GM23338 (cell line): ENCODE measurements at regions not wholly inside any gene's neighbourhood (a gene's known extent, or its start where the extent isn't known, plus 50 kb on each side); places are given as distances from the start of the nearest gene placed in this dataset.

ENCODE experiments used
- ATAC-seq: fragments of 200-7000 bp; cut with Tn5 transposase; 3 replicates; pipeline ENCODE4 v1.9.1; 2020
- DNase-seq: peaks from one replicate; pipeline ENCODE4 v3.0.0-alpha.2; 2015; ENCODE audit warnings: low spot score
- H2AFZ ChIP-seq: fragments of 200-600 bp; sonication (generic); 2 replicates; pipeline ENCODE4 v1.8.0; 2016; ENCODE audit warnings: antibody characterized with exemption, mild to moderate bottlenecking, moderate library complexity
- H3F3A ChIP-seq: fragments of 200-600 bp; sonication (generic); replicated peaks from 2 replicates; pipeline ENCODE4 v1.8.0; 2017; ENCODE audit warnings: antibody characterized with exemption, mixed run types, low read depth
- H3K27ac ChIP-seq: fragments of 200-600 bp; sonication (generic); 2 replicates; pipeline ENCODE4 v1.6.1; 2016; ENCODE audit warnings: low read depth
- H3K27me3 ChIP-seq: fragments of 200-600 bp; sonication (generic); 2 replicates; pipeline ENCODE4 v1.8.0; 2016; ENCODE audit warnings: mild to moderate bottlenecking, mixed run types, moderate library complexity; ENCODE audit not compliant: insufficient read depth
- H3K36me3 ChIP-seq: fragments of 200-600 bp; sonication (generic); 2 replicates; pipeline ENCODE4 v1.8.0; 2016; ENCODE audit warnings: mild to moderate bottlenecking; ENCODE audit not compliant: insufficient read depth
- H3K4me1 ChIP-seq: fragments of 200-600 bp; sonication (generic); 2 replicates; pipeline ENCODE4 v1.8.0; 2016; ENCODE audit warnings: mild to moderate bottlenecking, moderate library complexity; ENCODE audit not compliant: insufficient read depth
- H3K4me2 ChIP-seq: fragments of 200-600 bp; sonication (generic); 2 replicates; pipeline ENCODE4 v1.7.1; 2017; ENCODE audit warnings: mixed run types
- H3K4me3 ChIP-seq: fragments of 200-600 bp; sonication (generic); 2 replicates; pipeline ENCODE4 v1.6.1; 2016; ENCODE audit warnings: mixed run types
- H3K79me2 ChIP-seq: fragments of 200-600 bp; sonication (generic); replicated peaks from 2 replicates; pipeline ENCODE4 v1.8.0; 2017; ENCODE audit warnings: mild to moderate bottlenecking; ENCODE audit not compliant: insufficient read depth
- H3K9me2 ChIP-seq: fragments of 200-600 bp; sonication (generic); 2 replicates; pipeline ENCODE4 v1.8.0; 2017; ENCODE audit not compliant: insufficient read depth
- H4K20me1 ChIP-seq: fragments of 200-600 bp; sonication (generic); replicated peaks from 2 replicates; pipeline ENCODE4 v1.8.0; 2017; ENCODE audit warnings: mild to moderate bottlenecking; ENCODE audit not compliant: insufficient read depth
- H3K27ac Mint-ChIP-seq: 2 replicates; pipeline ENCODE4 v1.8.0; 2020; ENCODE audit warnings: inconsistent platforms, mild to moderate bottlenecking, moderate library complexity, mixed read lengths
- H3K27me3 Mint-ChIP-seq: 3 replicates; pipeline ENCODE4 v1.8.0; 2022; ENCODE audit warnings: low read depth, mild to moderate bottlenecking, moderate library complexity, mixed read lengths, inconsistent platforms; ENCODE audit not compliant: insufficient read depth, poor library complexity
- H3K36me3 Mint-ChIP-seq: 3 replicates; pipeline ENCODE4 v1.8.0; 2021; ENCODE audit warnings: low read depth, mild to moderate bottlenecking, inconsistent platforms, moderate library complexity, mixed read lengths
- H3K4me1 Mint-ChIP-seq: 3 replicates; pipeline ENCODE4 v1.8.0; 2020; ENCODE audit warnings: mild to moderate bottlenecking, inconsistent platforms, mixed read lengths
- H3K4me3 Mint-ChIP-seq: 3 replicates; pipeline ENCODE4 v1.8.0; 2021; ENCODE audit warnings: moderate library complexity, mild to moderate bottlenecking, inconsistent platforms, mixed read lengths
- H3K9me3 Mint-ChIP-seq: 3 replicates; pipeline ENCODE4 v1.8.0; 2020; ENCODE audit warnings: moderate library complexity, mild to moderate bottlenecking, inconsistent platforms, mixed read lengths
- JUNB ChIP-seq: IDR thresholded peaks from one replicate; pipeline ENCODE4 v1.6.1; 2016; ENCODE audit warnings: antibody characterized with exemption; ENCODE audit not compliant: unreplicated experiment
- NANOG ChIP-seq: IDR thresholded peaks from 2 replicates; pipeline ENCODE4 v1.6.1; 2016; ENCODE audit warnings: antibody characterized with exemption, borderline replicate concordance
- POLR2AphosphoS5 ChIP-seq: IDR thresholded peaks from 2 replicates; pipeline ENCODE4 v1.6.1; 2016; ENCODE audit warnings: antibody characterized with exemption, low read depth
- REST ChIP-seq: IDR thresholded peaks from one replicate; pipeline ENCODE4 v1.6.1; 2018; ENCODE audit warnings: antibody characterized with exemption; ENCODE audit not compliant: unreplicated experiment
- STAT1 ChIP-seq: IDR thresholded peaks from one replicate; pipeline ENCODE4 v1.6.1; 2016; ENCODE audit warnings: antibody characterized with exemption; ENCODE audit not compliant: unreplicated experiment
- ZNF114 ChIP-seq: fragments of 250-450 bp; sonication (Bioruptor Pico); IDR thresholded peaks from 2 replicates; pipeline ENCODE4 v1.5.0; 2020; ENCODE audit warnings: mild to moderate bottlenecking, moderate library complexity
- ZNF462 ChIP-seq: fragments of 250-450 bp; sonication (Bioruptor Pico); IDR thresholded peaks from 2 replicates; pipeline ENCODE4 v1.5.0; 2020; ENCODE audit warnings: mild to moderate bottlenecking, moderate library complexity

- Histone ChIP-seq H4K20me1 (no peaks in the 10 kb centered on the region; the same call in none of the 2 replicates), H3K9me2 (no peaks in the 10 kb centered on the region), H3F3A (no peaks in the 10 kb centered on the region), H3K79me2 (peaks cover 80% of the 10 kb centered on the region), H3K27ac (no peak overlapping the region), H3K4me2 (no peak overlapping the region), H3K27me3 (no peaks in the 10 kb centered on the region), H3K4me3 (no peak overlapping the region), H3K36me3 (no peaks in the 10 kb centered on the region), H3K4me1 (peaks cover 5% of the 10 kb centered on the region; the same call in 1 of the 2 replicates), H2AFZ (no peak overlapping the region)
- Mint-ChIP-seq H3K9me3 (no peaks in the 10 kb centered on the region), H3K36me3 (peaks cover 29% of the 10 kb centered on the region), H3K4me3 (no peak overlapping the region), H3K4me1 (peaks cover 23% of the 10 kb centered on the region), H3K27me3 (peaks cover 7% of the 10 kb centered on the region), H3K27ac (no peak overlapping the region)
- TF ChIP-seq REST = no peak
- TF ChIP-seq ZNF462 (CRISPR knock-in tag) = no peak
- no peak for TF ChIP-seq POLR2AphosphoS5
- TF ChIP-seq ZNF114 (CRISPR knock-in tag) = no peak
- TF ChIP-seq NANOG = no peak
- no peak for TF ChIP-seq JUNB
- TF ChIP-seq STAT1 = no peak
- no peak for DNase-seq
- no peak for ATAC-seq
Measured at GRCh38 chr9:110143950-110144545, 63.9 kb downstream of the C9orf152 start.
